MM.1S (cell line): ENCODE measurements at regions not wholly inside any gene's neighbourhood (a gene's known extent, or its start where the extent isn't known, plus 50 kb on each side); places are given as distances from the start of the nearest gene placed in this dataset.

Source experiments
- DNase-seq: peaks from one replicate; pipeline ENCODE4 v3.0.0-alpha.2; 2015
- H2AFZ ChIP-seq: fragments of 300-600 bp; sonication (generic); 2 replicates; pipeline ENCODE4 v1.6.0; 2016; ENCODE audit warnings: antibody characterized with exemption, low read length
- H3F3A ChIP-seq: fragments of 300-600 bp; sonication (generic); 2 replicates; pipeline ENCODE4 v1.6.1; 2016; ENCODE audit warnings: mild to moderate bottlenecking, antibody characterized with exemption, low read length, moderate library complexity, mixed read lengths; ENCODE audit not compliant: insufficient read depth
- H3K27ac ChIP-seq: fragments of 300-600 bp; sonication (generic); 2 replicates; pipeline ENCODE4 v1.5.1; 2016; ENCODE audit warnings: mild to moderate bottlenecking, low read length
- H3K27me3 ChIP-seq: fragments of 300-600 bp; sonication (generic); replicated peaks from 2 replicates; pipeline ENCODE4 v1.6.0; 2016; ENCODE audit warnings: low read length; ENCODE audit not compliant: insufficient read depth
- H3K36me3 ChIP-seq: fragments of 300-600 bp; sonication (generic); replicated peaks from 2 replicates; pipeline ENCODE4 v1.6.1; 2016; ENCODE audit warnings: mild to moderate bottlenecking, low read length, mixed read lengths; ENCODE audit not compliant: insufficient read depth
- H3K4me1 ChIP-seq: fragments of 300-600 bp; sonication (generic); 2 replicates; pipeline ENCODE4 v1.6.1; 2016; ENCODE audit warnings: low read length, mixed read lengths
- H3K4me2 ChIP-seq: fragments of 300-600 bp; sonication (generic); 2 replicates; pipeline ENCODE4 v1.6.0; 2016; ENCODE audit warnings: low read depth, low read length
- H3K4me3 ChIP-seq: fragments of 300-600 bp; sonication (generic); 2 replicates; pipeline ENCODE4 v1.5.1; 2016; ENCODE audit warnings: low read length, mixed read lengths
- H3K79me2 ChIP-seq: fragments of 300-600 bp; sonication (generic); 2 replicates; pipeline ENCODE4 v1.6.1; 2016; ENCODE audit warnings: mixed run types, low read length, mixed read lengths
- H3K9ac ChIP-seq: fragments of 300-600 bp; sonication (generic); 2 replicates; pipeline ENCODE4 v1.6.1; 2016; ENCODE audit warnings: low read length, mixed read lengths
- H3K9me2 ChIP-seq: fragments of 300-600 bp; sonication (generic); replicated peaks from 2 replicates; pipeline ENCODE4 v1.6.1; 2016; ENCODE audit warnings: mild to moderate bottlenecking, low read length, mixed read lengths; ENCODE audit not compliant: insufficient read depth
- H3K9me3 ChIP-seq: fragments of 300-600 bp; sonication (generic); replicated peaks from 2 replicates; pipeline ENCODE4 v1.6.1; 2016; ENCODE audit warnings: mild to moderate bottlenecking, low read length, mixed read lengths; ENCODE audit not compliant: insufficient read depth
- H4K20me1 ChIP-seq: fragments of 300-600 bp; sonication (generic); 2 replicates; pipeline ENCODE4 v1.6.1; 2016; ENCODE audit warnings: mild to moderate bottlenecking, low read length, moderate library complexity, mixed read lengths; ENCODE audit not compliant: insufficient read depth
- EZH2 ChIP-seq: fragments of 300-600 bp; sonication (generic); optimal IDR thresholded peaks from 2 replicates; pipeline ENCODE3; 2017; ENCODE audit warnings: low read depth, mild to moderate bottlenecking, antibody characterized with exemption, low read length, mixed read lengths
- EZH2phosphoT487 ChIP-seq: fragments of 300-600 bp; sonication (generic); IDR thresholded peaks from 2 replicates; pipeline ENCODE4 v1.6.1; 2018; ENCODE audit warnings: antibody characterized with exemption, low read length
- TF ChIP-seq, protein P1 (sequence below): fragments of 300-600 bp; sonication (generic); IDR thresholded peaks from 2 replicates; pipeline ENCODE4 v1.5.1; 2016; ENCODE audit warnings: antibody characterized with exemption, low read length, mixed read lengths

DNA sequence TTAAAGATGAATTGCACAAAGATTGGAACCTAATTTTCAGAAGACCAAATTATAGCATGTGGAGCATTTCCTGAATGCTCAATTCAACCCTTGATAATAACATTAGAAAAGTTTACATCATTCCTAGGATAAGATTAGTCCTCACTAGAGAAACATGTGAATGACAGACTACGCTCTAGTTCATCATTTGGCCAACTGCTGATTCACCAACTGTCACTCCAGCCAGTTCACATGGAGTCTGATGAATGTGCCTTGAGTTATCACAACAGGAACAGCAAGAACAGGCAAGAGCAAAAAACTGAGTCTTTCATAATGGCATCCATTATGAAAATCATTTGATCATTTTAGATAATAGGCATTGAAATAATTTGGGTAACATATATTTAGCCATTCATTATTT, 415.9 kb downstream of the PTPRC start:
- Histone ChIP-seq H4K20me1 (no peaks in the 10 kb centered on the region), H2AFZ (no peak overlapping the region), H3K4me3 (no peak overlapping the region), H3K27ac (no peak overlapping the region), H3K27me3 (no peaks in the 10 kb centered on the region), H3K36me3 (no peaks in the 10 kb centered on the region), H3K9me2 (no peaks in the 10 kb centered on the region), H3K4me2 (no peak overlapping the region), H3K4me1 (no peaks in the 10 kb centered on the region), H3K79me2 (no peaks in the 10 kb centered on the region), H3K9ac (no peak overlapping the region), H3K9me3 (no peaks in the 10 kb centered on the region), H3F3A (no peaks in the 10 kb centered on the region)
- DNase-seq: no peak
- TF ChIP-seq EZH2phosphoT487: no peak
- TF ChIP-seq, protein P1, sequence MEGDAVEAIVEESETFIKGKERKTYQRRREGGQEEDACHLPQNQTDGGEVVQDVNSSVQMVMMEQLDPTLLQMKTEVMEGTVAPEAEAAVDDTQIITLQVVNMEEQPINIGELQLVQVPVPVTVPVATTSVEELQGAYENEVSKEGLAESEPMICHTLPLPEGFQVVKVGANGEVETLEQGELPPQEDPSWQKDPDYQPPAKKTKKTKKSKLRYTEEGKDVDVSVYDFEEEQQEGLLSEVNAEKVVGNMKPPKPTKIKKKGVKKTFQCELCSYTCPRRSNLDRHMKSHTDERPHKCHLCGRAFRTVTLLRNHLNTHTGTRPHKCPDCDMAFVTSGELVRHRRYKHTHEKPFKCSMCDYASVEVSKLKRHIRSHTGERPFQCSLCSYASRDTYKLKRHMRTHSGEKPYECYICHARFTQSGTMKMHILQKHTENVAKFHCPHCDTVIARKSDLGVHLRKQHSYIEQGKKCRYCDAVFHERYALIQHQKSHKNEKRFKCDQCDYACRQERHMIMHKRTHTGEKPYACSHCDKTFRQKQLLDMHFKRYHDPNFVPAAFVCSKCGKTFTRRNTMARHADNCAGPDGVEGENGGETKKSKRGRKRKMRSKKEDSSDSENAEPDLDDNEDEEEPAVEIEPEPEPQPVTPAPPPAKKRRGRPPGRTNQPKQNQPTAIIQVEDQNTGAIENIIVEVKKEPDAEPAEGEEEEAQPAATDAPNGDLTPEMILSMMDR: no peak
- no peak for TF ChIP-seq EZH2

GRCh38 chr1:199057322-199057721, 418.5 kb downstream of the PTPRC start:
- no peak overlapping the region for H2AFZ ChIP-seq
- no peak overlapping the region for H3K4me2 ChIP-seq
- H3K27me3 ChIP-seq: no peaks in the 10 kb centered on the region
- H3K27ac ChIP-seq: no peak overlapping the region
- H3K9me2 ChIP-seq: no peaks in the 10 kb centered on the region
- no peaks in the 10 kb centered on the region for H3F3A ChIP-seq
- H4K20me1 ChIP-seq: no peaks in the 10 kb centered on the region
- H3K9ac ChIP-seq: no peak overlapping the region
- no peaks in the 10 kb centered on the region for H3K36me3 ChIP-seq
- H3K4me3 ChIP-seq: no peak overlapping the region
- TF ChIP-seq, protein P1: no peak
- TF ChIP-seq EZH2phosphoT487: no peak
- no peak for TF ChIP-seq EZH2
- DNase-seq: no peak
- H3K9me3 ChIP-seq: no peaks in the 10 kb centered on the region
- H3K79me2 ChIP-seq: no peaks in the 10 kb centered on the region
- no peaks in the 10 kb centered on the region for H3K4me1 ChIP-seq

- no peaks in the 10 kb centered on the region for H3K27me3 ChIP-seq
- no peaks in the 10 kb centered on the region for H3F3A ChIP-seq
- no peak overlapping the region for H3K4me2 ChIP-seq
- no peaks in the 10 kb centered on the region for H3K9me2 ChIP-seq
- no peak overlapping the region for H3K9ac ChIP-seq
- H3K79me2 ChIP-seq: no peaks in the 10 kb centered on the region
- no peak overlapping the region for H3K27ac ChIP-seq
- no peaks in the 10 kb centered on the region for H3K36me3 ChIP-seq
- H2AFZ ChIP-seq: no peak overlapping the region
- H4K20me1 ChIP-seq: no peaks in the 10 kb centered on the region
- no peak for TF ChIP-seq EZH2phosphoT487
- H3K4me1 ChIP-seq: no peaks in the 10 kb centered on the region
- no peak overlapping the region for H3K4me3 ChIP-seq
- DNase-seq: no peak
- H3K9me3 ChIP-seq: no peaks in the 10 kb centered on the region
Measured at GRCh38 chr1:199058281-199058680, 419.4 kb downstream of the PTPRC start.

DNA sequence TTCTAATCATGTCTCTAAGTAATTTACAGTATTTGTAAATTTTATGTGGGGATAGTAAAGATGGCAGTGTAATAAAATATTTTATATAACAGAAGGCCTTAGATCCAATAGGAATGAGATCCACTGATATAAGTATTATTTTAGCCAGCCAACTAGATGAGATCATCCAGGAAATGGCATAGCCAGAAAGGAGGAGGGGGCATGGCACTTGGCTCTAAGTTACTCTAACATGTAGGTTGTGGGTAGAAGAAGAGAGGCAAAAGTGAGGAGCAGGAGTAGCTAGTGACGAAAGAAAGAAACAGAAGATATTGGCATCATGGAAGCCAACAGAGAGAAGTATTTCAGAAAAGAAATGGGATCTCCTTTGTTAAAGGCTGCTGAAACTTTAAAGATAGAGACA, 426.1 kb downstream of the PTPRC start:
- H3K9me3 ChIP-seq: no peaks in the 10 kb centered on the region
- H3K9me2 ChIP-seq: no peaks in the 10 kb centered on the region
- no peak overlapping the region for H3K9ac ChIP-seq
- H3F3A ChIP-seq: peaks cover 3% of the 10 kb centered on the region; the same call in 1 of the 2 replicates
- H2AFZ ChIP-seq: no peak overlapping the region
- no peak overlapping the region for H3K4me3 ChIP-seq
- no peaks in the 10 kb centered on the region for H3K36me3 ChIP-seq
- no peak overlapping the region for H3K27ac ChIP-seq
- no peak overlapping the region for H3K4me2 ChIP-seq
- DNase-seq: no peak
- H3K79me2 ChIP-seq: no peaks in the 10 kb centered on the region
- TF ChIP-seq, protein P1: no peak
- TF ChIP-seq EZH2 (no peak), EZH2phosphoT487 (no peak)
- no peaks in the 10 kb centered on the region for H4K20me1 ChIP-seq
- H3K4me1 ChIP-seq: peaks cover 30% of the 10 kb centered on the region
- H3K27me3 ChIP-seq: peaks cover 11% of the 10 kb centered on the region; the same call in 1 of the 2 replicates
